ENCODE measurements at regions not wholly inside any gene's neighbourhood (a gene's known extent, or its start where the extent isn't known, plus 50 kb on each side); places are given as distances from the start of the nearest gene placed in this dataset.
A peak's percentile ranks its signal among the peaks of the same experiment; 100 is the strongest.

DNA sequence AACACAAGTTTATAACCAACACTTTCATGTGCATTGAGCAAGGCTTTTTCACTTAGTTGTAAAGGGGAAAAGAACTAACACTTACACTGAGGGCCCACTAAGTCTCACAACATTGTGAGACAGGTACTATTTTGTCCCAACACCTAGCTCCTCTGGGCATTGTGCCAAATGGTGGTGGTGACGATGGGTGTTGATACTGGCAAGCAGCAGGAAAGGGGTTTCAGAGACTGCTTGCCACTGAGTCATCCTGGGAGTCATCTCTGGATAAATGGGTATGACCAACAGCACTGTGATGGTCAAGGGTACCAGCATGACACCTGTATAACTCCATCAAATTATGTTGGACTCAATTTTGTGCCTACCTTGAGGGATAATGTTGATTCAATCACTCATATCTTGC, 138.8 kb upstream of the ITGA6 start:
- TF ChIP-seq, protein P1, sequence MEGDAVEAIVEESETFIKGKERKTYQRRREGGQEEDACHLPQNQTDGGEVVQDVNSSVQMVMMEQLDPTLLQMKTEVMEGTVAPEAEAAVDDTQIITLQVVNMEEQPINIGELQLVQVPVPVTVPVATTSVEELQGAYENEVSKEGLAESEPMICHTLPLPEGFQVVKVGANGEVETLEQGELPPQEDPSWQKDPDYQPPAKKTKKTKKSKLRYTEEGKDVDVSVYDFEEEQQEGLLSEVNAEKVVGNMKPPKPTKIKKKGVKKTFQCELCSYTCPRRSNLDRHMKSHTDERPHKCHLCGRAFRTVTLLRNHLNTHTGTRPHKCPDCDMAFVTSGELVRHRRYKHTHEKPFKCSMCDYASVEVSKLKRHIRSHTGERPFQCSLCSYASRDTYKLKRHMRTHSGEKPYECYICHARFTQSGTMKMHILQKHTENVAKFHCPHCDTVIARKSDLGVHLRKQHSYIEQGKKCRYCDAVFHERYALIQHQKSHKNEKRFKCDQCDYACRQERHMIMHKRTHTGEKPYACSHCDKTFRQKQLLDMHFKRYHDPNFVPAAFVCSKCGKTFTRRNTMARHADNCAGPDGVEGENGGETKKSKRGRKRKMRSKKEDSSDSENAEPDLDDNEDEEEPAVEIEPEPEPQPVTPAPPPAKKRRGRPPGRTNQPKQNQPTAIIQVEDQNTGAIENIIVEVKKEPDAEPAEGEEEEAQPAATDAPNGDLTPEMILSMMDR (IDR thresholded peaks at IDR 0.05 in 2 of 3, conservative IDR thresholded peaks at IDR 0.05 in 1 of 3; ENCODE audit: borderline replicate concordance in 1 of 3, insufficient read depth in 1 of 3, low read depth in 2 of 3, low read length in 2 of 3), result no peak
- no peak for TF ChIP-seq RAD21 (IDR thresholded peaks at IDR 0.05; ENCODE audit: low read depth)
- no peak for TF ChIP-seq TCF7L2 (IDR thresholded peaks at IDR 0.05; ENCODE audit: borderline replicate concordance, extremely low read depth, insufficient read depth, insufficient read length)
- TF ChIP-seq POLR2A (IDR thresholded peaks at IDR 0.05; ENCODE audit: borderline replicate concordance, extremely low read depth, insufficient read depth, insufficient read length), result no peak
- TF ChIP-seq, protein P2, sequence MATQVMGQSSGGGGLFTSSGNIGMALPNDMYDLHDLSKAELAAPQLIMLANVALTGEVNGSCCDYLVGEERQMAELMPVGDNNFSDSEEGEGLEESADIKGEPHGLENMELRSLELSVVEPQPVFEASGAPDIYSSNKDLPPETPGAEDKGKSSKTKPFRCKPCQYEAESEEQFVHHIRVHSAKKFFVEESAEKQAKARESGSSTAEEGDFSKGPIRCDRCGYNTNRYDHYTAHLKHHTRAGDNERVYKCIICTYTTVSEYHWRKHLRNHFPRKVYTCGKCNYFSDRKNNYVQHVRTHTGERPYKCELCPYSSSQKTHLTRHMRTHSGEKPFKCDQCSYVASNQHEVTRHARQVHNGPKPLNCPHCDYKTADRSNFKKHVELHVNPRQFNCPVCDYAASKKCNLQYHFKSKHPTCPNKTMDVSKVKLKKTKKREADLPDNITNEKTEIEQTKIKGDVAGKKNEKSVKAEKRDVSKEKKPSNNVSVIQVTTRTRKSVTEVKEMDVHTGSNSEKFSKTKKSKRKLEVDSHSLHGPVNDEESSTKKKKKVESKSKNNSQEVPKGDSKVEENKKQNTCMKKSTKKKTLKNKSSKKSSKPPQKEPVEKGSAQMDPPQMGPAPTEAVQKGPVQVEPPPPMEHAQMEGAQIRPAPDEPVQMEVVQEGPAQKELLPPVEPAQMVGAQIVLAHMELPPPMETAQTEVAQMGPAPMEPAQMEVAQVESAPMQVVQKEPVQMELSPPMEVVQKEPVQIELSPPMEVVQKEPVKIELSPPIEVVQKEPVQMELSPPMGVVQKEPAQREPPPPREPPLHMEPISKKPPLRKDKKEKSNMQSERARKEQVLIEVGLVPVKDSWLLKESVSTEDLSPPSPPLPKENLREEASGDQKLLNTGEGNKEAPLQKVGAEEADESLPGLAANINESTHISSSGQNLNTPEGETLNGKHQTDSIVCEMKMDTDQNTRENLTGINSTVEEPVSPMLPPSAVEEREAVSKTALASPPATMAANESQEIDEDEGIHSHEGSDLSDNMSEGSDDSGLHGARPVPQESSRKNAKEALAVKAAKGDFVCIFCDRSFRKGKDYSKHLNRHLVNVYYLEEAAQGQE (IDR thresholded peaks at IDR 0.05; ENCODE audit: low read depth), result no peak
- TF ChIP-seq ZFX (IDR thresholded peaks at IDR 0.05), result no peak
- TF ChIP-seq EGR1 (IDR thresholded peaks at IDR 0.05; ENCODE audit: low read depth), result no peak
- no peak for TF ChIP-seq CEBPB (IDR thresholded peaks at IDR 0.05; ENCODE audit: low read depth)
- TF ChIP-seq YY1 (IDR thresholded peaks at IDR 0.05; ENCODE audit: extremely low read depth, insufficient replicate concordance, low read depth, low read length), result no peak
- TF ChIP-seq ZNF274 (IDR thresholded peaks at IDR 0.05; ENCODE audit: low read depth, low read length), result no peak
- peak; percentile 44; the same call in 1 of the 2 replicates for TF ChIP-seq POLR2AphosphoS5 (IDR thresholded peaks at IDR 0.05; ENCODE audit: low read depth, low read length)
- TF ChIP-seq, protein P3, sequence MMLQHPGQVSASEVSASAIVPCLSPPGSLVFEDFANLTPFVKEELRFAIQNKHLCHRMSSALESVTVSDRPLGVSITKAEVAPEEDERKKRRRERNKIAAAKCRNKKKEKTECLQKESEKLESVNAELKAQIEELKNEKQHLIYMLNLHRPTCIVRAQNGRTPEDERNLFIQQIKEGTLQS (IDR thresholded peaks at IDR 0.05), result no peak

Data from HCT116 (cell line).